Suprapubic skin (tissue), 4 donors: ENCODE measurements at regions not wholly inside any gene's neighbourhood (a gene's known extent, or its start where the extent isn't known, plus 50 kb on each side); places are given as distances from the start of the nearest gene placed in this dataset.

Experiments
- DNase-seq, 2 donors: peaks; one replicate each; pipeline ENCODE4 v3.0.0-alpha.2; 2019; ENCODE audit warnings: low spot score in 2 of 2
- H3K27ac ChIP-seq: fragments of 200-600 bp; sonication (generic); one replicate; pipeline ENCODE4 v1.5.1; 2019
- H3K27me3 ChIP-seq: fragments of 200-600 bp; sonication (generic); one replicate; pipeline ENCODE4 v1.5.1; 2019
- H3K36me3 ChIP-seq: fragments of 200-600 bp; sonication (generic); one replicate; pipeline ENCODE4 v1.5.1; 2019
- H3K4me1 ChIP-seq: fragments of 200-600 bp; sonication (generic); one replicate; pipeline ENCODE4 v1.5.1; 2019
- H3K4me3 ChIP-seq: fragments of 200-600 bp; sonication (generic); one replicate; pipeline ENCODE4 v1.5.1; 2019; ENCODE audit warnings: mild to moderate bottlenecking
- H3K9me3 ChIP-seq: fragments of 200-600 bp; sonication (generic); one replicate; pipeline ENCODE4 v1.5.1; 2019
- EP300 ChIP-seq: sonication (generic); formaldehyde crosslinking; IDR thresholded peaks from one replicate; pipeline ENCODE4 v1.6.1; 2017; ENCODE audit warnings: antibody characterized with exemption
- POLR2A ChIP-seq, 2 donors: fragments of 450-650 bp; IDR thresholded peaks; one replicate each; pipeline ENCODE4 v1.6.1; 2017; ENCODE audit warnings: antibody characterized with exemption in 2 of 2, mild to moderate bottlenecking in 2 of 2, moderate library complexity in 2 of 2
- POLR2AphosphoS5 ChIP-seq, 3 donors: sonication (generic); formaldehyde crosslinking; IDR thresholded peaks; one replicate each; pipeline ENCODE4 v1.6.1; 2017; ENCODE audit warnings: antibody characterized with exemption in 3 of 3
- WGBS: methylation state at CpG from one replicate; pipeline ENCODE4 v1.1.5; 2018; 5-methylcytosine and 5-hydroxymethylcytosine counted together
- TF ChIP-seq, protein P1 (sequence below), 2 donors: fragments of 200-600 bp in 1 of 2; fragments of 450-650 bp in 1 of 2; sonication (generic) in 1 of 2; IDR thresholded peaks; one replicate each; pipeline ENCODE4 v1.5.1; 2016 to 2019; ENCODE audit warnings: antibody characterized with exemption in 2 of 2, mild to moderate bottlenecking in 1 of 2, moderate library complexity in 1 of 2

DNA sequence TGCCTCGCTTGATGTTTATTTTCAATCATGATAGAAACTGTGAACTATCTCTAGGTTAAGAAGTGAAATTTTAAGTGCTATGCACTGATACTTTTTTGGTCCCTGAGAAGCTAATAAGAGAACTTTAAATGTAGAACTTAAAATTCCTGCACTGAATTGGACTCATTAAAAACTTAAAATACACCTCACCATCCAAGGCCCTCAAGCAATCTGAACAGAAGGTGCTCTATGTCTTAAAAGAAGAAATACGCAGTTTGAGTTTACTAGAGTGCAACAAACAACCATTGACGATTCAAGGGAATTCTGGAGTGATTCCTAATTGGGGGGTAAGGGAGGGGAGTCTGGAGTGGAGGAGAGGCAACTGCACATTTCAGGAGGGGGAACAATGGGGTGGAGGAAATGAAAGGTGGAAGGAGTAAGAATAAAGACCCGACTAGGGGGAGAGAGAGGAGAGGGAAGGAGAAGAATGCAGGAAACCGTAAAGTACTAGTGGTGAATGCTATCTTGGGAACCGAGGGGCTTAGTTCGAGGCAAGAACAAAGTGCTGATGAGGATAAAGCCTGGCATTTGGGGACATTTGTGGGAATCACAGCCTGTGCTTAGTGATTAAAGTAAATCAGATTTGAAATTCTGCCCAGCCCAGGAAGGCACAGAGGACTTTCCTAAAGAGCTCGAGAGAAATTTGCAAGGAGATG is 389.7 kb downstream of the AACS start:
- no peaks in the 10 kb centered on the region for H3K36me3 ChIP-seq
- TF ChIP-seq POLR2AphosphoS5 (IDR thresholded peaks at IDR 0.05), result no peak
- TF ChIP-seq, protein P1, sequence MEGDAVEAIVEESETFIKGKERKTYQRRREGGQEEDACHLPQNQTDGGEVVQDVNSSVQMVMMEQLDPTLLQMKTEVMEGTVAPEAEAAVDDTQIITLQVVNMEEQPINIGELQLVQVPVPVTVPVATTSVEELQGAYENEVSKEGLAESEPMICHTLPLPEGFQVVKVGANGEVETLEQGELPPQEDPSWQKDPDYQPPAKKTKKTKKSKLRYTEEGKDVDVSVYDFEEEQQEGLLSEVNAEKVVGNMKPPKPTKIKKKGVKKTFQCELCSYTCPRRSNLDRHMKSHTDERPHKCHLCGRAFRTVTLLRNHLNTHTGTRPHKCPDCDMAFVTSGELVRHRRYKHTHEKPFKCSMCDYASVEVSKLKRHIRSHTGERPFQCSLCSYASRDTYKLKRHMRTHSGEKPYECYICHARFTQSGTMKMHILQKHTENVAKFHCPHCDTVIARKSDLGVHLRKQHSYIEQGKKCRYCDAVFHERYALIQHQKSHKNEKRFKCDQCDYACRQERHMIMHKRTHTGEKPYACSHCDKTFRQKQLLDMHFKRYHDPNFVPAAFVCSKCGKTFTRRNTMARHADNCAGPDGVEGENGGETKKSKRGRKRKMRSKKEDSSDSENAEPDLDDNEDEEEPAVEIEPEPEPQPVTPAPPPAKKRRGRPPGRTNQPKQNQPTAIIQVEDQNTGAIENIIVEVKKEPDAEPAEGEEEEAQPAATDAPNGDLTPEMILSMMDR (IDR thresholded peaks at IDR 0.05), result no peak
- TF ChIP-seq EP300, result no peak
- no peak for TF ChIP-seq POLR2A (IDR thresholded peaks at IDR 0.05)
- DNase-seq, result no peak

DNA sequence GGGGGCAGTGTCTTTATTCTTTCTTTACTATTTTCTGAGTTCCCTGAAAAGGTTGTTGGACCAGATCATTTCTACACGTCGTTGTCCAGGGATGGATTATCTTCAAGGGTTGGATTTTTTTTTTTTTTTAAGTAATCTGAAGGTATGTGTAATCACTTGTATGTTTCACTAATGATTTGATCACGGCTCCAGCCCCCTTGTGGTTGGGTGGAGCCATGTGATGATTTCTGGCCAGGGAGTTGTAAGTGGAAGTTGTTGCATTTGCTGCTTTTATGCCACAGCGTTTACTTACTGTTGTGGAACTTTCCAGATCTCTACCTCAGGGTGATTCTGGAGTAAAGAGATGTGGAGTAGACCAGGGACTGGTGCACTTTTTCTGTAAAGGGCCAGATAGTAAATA is 390.3 kb downstream of the AACS start:
- Histone ChIP-seq H3K36me3 (no peaks in the 10 kb centered on the region), H3K4me3 (no peak overlapping the region), H3K27me3 (no peaks in the 10 kb centered on the region), H3K4me1 (no peaks in the 10 kb centered on the region), H3K27ac (no peak overlapping the region), H3K9me3 (peaks cover 16% of the 10 kb centered on the region)
- no peak for DNase-seq
- 54% methylated on average over 4 of the region's 4 CpGs for WGBS
- TF ChIP-seq, protein P1 (IDR thresholded peaks at IDR 0.05), result no peak
- TF ChIP-seq EP300 (no peak), POLR2AphosphoS5 (IDR thresholded peaks at IDR 0.05) (no peak)

More for the DNA sequence above, 389.7 kb downstream of the AACS start:
- no peak overlapping the region for H3K27ac ChIP-seq
- peaks cover 16% of the 10 kb centered on the region for H3K9me3 ChIP-seq
- no peak overlapping the region for H3K4me3 ChIP-seq
- no peaks in the 10 kb centered on the region for H3K27me3 ChIP-seq
- 43% methylated on average over 8 of the region's 8 CpGs for WGBS
- H3K4me1 ChIP-seq, result no peaks in the 10 kb centered on the region

DNA sequence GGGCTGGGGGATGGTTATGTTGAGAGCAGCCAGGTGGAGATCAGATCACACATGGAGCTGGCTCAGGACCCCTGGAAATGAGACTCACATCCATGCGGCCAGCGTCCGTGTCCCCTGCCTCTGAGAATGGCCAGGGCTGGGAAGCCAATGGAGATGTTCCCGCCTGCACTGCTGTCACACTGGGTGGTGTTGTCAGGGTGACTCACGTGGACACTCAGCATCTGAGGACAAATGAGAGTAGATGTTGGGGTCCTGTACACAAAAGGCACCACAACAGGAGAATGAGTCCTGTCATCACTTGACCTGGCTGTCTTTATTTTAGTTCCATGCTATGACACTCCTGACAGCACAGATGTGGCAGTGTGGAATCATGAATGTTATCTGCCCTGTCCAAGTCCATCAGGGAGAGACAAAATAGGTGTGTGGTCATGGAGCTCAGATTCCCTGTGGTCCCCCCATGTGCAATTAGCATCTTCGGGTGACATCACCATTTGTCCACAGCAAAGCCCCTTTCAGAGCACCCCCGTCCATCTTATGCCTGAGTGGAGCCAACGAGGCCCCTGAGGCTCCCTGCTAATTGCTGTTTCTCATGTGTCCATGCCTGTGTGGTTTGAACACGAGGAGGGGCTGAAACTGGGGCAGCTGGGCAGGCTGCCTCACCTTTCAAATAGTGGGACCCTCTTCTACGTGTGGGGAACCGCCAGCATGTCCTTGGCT is 393.5 kb downstream of the AACS start:
- DNase-seq, result no peak
- H3K9me3 ChIP-seq, result no peaks in the 10 kb centered on the region
- H3K27me3 ChIP-seq, result no peaks in the 10 kb centered on the region
- no peaks in the 10 kb centered on the region for H3K36me3 ChIP-seq
- TF ChIP-seq EP300 (no peak), POLR2A (IDR thresholded peaks at IDR 0.05) (no peak), POLR2AphosphoS5 (IDR thresholded peaks at IDR 0.05) (no peak)
- TF ChIP-seq, protein P1 (IDR thresholded peaks at IDR 0.05), result no peak
- H3K4me3 ChIP-seq, result no peak overlapping the region
- no peaks in the 10 kb centered on the region for H3K4me1 ChIP-seq
- 87% methylated on average over 9 of the region's 11 CpGs for WGBS
- no peak overlapping the region for H3K27ac ChIP-seq

DNA sequence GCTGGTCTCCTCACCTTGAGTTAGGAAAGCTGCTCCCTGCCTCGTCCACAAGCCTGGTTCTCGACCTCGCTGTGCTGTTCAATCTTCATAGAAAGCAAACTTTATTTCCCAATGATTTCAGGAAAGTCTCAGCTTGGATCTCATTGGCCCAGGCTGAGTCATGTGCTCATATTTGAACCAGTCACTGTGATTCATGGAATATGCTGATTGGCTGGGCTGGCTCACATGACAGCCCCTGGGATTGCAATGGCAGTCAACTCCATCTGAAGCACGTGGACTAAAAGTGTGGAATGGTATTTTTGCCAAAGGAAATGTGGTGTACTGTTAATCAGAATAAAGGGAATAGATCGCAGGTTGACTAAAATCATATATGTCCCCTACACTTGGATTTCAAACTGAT is 396.6 kb downstream of the AACS start:
- Histone ChIP-seq H3K4me3 (no peak overlapping the region), H3K36me3 (no peaks in the 10 kb centered on the region), H3K27me3 (no peaks in the 10 kb centered on the region), H3K4me1 (no peaks in the 10 kb centered on the region), H3K27ac (no peak overlapping the region), H3K9me3 (no peaks in the 10 kb centered on the region)
- 85% methylated on average over 5 of the region's 5 CpGs for WGBS
- DNase-seq, result no peak
- TF ChIP-seq POLR2A (IDR thresholded peaks at IDR 0.05) (no peak), EP300 (no peak), POLR2AphosphoS5 (IDR thresholded peaks at IDR 0.05) (no peak)
- TF ChIP-seq, protein P1 (IDR thresholded peaks at IDR 0.05), result no peak

DNA sequence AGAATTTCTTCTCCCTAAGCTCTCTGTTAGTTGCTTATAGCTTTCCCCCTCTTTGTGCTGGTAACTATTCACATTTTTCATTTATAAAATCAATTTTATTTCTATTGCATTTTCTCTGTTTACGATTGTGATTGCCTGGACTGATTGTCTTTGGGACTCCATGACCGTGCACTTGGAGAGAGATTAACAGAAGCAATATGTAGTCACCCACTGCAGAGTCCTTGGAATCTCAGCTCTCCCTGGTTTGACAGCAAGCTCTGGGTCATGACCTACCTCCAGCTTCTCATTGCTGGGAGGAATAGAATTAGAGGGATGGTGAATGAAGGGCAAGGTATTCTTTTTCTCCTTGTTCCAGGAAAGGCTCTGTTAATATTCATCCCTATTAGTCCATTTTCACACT is 398.2 kb downstream of the AACS start:
- TF ChIP-seq EP300 (no peak), POLR2A (IDR thresholded peaks at IDR 0.05) (no peak), POLR2AphosphoS5 (IDR thresholded peaks at IDR 0.05) (no peak)
- TF ChIP-seq, protein P1 (IDR thresholded peaks at IDR 0.05), result no peak
- H3K27me3 ChIP-seq, result no peaks in the 10 kb centered on the region
- H3K4me3 ChIP-seq, result no peak overlapping the region
- no peaks in the 10 kb centered on the region for H3K9me3 ChIP-seq
- no peaks in the 10 kb centered on the region for H3K4me1 ChIP-seq
- 81% methylated on average over 2 of the region's 2 CpGs for WGBS
- H3K27ac ChIP-seq, result no peak overlapping the region
- H3K36me3 ChIP-seq, result no peaks in the 10 kb centered on the region
- no peak for DNase-seq
